ENCODE measurements at regions not wholly inside any gene's neighbourhood (a gene's known extent, or its start where the extent isn't known, plus 50 kb on each side); places are given as distances from the start of the nearest gene placed in this dataset.

- no peak for TF ChIP-seq CTCF (IDR thresholded peaks at IDR 0.05)
- TF ChIP-seq POLR2A (IDR thresholded peaks at IDR 0.05): no peak
- TF ChIP-seq EP300 (IDR thresholded peaks at IDR 0.05): no peak
Observed at GRCh38 chr20:40361916-40362315, 327.1 kb downstream of the MAFB start.

Data from ovary (tissue), 3 donors.